ENCODE measurements at regions not wholly inside any gene's neighbourhood (a gene's known extent, or its start where the extent isn't known, plus 50 kb on each side); places are given as distances from the start of the nearest gene placed in this dataset.

DNA sequence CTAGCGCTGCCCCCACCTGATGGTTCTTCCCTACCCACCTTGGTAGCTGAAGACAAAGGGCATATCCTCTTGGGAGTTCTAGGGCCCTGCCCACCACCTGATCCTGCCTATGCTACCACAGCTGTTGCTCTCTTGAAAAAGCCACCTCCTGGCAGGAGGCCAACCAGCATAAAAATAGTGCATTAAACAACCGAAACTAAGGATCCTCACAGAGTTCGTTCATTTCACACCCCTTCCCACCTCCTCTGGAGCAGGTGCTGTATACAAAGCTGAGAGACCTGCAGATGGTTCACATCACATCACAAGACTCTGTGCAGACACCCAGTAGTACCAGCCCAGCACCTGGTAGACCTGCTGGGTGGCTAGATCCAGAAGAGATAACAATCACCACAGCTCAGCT, 1348.0 kb upstream of the TMEFF2 start:
- DNase-seq (ENCODE audit: low read depth in 4 of 4, low spot score in 1 of 4) = no peak

DNA sequence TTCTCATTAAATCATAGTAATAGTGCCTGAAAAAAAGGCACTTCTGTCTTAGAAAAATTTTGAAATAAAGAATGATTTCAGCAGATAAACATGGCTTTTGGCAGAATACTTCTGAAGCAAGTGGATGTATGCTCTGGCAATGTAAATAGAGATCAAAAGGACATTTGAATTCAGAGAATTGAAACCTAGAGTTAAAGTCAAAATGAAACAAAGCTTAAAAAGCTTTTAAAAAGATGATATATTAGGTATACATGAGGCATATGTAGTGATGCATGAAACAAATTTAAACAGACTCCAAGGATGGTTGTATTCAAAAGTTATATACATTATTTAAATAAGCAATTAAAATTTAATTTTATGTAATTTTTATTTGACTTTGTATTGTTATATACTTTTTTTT, 1344.5 kb upstream of the TMEFF2 start:
- DNase-seq (ENCODE audit: low read depth in 4 of 4, low spot score in 1 of 4) = no peak

DNA sequence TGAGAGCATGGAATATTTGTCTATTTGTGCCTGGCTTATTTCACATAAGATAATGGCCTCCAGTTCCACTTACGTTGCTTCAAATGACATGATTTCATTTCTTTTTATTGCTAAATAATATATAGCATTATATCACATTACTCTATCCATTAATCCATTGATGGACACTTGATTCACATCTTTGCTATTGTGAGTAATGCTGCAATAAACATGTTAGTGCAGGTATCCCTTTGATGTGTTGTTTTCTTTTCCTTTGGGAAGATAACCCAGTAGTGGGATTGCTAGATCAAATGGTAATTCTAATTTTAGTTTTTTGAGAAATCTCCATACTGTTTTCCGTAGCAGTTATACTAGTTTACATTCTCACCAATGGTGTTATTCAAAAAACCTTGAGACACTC, 1343.3 kb upstream of the TMEFF2 start:
- no peak for DNase-seq (ENCODE audit: low read depth in 4 of 4, low spot score in 1 of 4)

DNA sequence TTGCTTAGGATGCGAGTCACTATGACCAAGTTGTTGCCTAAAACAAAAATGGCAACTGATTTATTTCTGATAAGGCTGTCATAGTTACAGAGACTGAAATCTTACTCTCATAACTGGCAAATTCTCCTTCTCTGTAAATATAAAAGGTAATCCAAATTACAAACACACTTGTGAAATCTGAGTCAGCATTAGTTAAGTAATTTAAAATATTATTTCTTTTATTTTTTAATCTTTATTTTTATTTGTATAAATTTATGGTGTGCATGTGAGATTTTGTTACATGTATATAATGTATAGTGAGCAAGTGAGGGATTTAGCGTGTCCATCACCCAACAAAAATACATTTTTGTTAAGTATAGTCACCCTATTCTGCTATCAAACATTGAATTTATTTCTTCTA, 1342.8 kb upstream of the TMEFF2 start:
- DNase-seq (ENCODE audit: low read depth in 4 of 4, low spot score in 1 of 4) = no peak

DNA sequence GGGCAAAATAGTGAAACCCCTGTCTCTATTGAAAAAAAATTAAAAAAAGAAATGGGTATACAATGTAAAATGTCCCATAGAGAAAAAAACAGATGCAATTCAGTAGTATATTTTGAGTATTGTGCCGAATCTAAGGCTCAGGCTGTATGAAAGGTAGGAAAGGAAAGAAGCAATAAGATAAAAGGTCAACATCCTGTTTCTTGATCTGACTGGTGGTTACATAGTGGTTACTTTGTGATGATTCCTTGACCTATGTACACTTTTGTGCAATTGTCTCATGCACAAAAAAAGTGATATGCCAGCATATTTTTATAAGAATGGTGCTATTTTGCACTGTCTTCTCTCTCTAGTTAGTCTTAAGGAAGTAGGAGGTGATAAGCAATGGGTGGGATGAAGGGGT, 1333.7 kb upstream of the TMEFF2 start:
- DNase-seq (ENCODE audit: low read depth in 4 of 4, low spot score in 1 of 4) = no peak

DNA sequence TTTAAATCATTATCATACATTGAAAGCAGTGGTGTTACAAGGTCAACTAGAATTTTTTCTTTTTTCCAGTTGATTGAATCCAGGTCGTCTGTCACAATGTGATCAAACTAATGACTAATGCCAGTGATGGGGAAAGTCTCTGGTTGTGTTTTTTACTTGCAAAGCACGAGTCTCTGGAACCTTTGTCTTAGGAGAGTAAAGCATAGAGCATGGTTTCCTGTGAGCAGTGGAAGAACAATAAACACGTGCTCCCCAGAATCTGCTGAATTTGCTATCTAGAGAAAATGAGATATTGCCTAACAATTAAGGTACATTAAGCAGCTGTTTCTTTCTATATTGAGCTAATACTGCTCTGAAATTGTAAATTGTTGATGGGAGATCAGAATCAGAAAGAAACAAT, 1332.4 kb upstream of the TMEFF2 start:
- DNase-seq (ENCODE audit: low read depth in 4 of 4, low spot score in 1 of 4) = no peak

DNA sequence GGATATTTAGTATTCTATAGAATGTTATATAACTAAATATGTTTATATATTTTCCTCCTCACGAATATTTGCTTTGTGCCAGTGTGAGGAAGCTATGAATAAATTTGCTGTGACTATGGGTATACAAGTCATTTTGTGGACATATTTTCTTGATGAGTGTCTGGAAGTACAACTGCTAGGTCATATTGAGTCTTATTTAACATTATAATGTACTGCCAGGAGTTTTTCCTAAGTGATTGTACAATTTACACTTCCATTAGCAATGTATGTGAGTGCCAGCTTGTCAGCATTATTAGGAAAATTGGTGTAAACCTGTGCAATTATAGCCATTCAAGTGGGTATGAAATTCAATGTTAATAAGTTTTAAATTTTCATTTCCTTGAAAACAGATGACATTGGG, 1328.9 kb upstream of the TMEFF2 start:
- no peak for DNase-seq (ENCODE audit: low read depth in 4 of 4, low spot score in 1 of 4)

DNA sequence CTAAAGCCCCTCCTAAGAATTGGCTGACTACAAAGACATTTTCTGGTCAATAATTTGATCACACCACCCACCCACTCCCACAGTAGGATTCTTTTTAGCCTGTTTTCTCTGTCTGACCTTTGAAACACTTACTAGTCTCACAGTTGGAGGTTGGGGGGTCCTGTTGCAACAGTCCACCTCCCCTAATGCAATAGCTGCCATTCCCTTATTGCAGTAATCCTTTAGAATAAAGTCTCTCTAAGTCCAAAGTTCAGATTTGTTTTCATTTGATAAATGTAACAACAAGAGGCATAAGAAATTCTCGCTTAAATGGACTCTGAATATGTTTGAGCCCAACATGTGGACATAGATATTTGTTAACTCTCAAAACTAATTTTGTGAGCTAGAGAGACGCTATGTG, 1326.8 kb upstream of the TMEFF2 start:
- DNase-seq (ENCODE audit: low read depth in 4 of 4, low spot score in 1 of 4) = no peak

DNA sequence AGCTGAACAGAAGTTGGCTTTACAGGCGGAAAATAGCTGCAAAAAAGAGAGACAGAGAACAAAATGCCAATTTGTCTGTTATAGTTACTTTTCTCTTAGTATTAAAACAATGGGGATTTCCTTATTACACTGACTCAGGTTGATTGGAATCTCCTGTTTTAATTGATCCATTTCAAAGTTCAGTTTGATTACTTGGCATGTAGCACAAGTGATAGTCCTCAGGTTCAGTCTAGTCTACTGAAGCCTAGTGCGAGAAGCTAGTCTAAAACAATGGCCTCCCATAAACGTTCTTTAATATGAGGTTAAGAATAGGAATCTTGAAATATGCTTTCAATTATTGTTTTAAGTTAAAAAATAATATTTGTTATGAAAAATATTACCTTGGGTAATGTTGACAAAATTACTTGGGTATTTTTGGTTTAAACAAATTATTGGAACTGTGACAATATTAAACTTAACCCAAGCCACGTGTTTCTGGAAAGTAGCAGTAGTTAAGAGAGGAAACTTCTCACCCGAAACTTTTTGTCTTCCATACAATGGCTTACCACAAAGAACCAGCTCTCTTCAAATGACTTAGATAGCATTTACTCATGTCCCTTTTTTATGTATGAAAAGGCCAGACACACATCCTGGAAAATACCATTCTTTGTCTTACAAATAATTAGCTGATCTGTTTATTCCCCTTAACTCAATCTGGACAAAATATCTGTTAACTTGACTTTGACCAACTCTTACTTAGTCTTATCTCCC, 1326.2 kb upstream of the TMEFF2 start:
- no peak for DNase-seq (ENCODE audit: low read depth in 4 of 4, low spot score in 1 of 4)

DNA sequence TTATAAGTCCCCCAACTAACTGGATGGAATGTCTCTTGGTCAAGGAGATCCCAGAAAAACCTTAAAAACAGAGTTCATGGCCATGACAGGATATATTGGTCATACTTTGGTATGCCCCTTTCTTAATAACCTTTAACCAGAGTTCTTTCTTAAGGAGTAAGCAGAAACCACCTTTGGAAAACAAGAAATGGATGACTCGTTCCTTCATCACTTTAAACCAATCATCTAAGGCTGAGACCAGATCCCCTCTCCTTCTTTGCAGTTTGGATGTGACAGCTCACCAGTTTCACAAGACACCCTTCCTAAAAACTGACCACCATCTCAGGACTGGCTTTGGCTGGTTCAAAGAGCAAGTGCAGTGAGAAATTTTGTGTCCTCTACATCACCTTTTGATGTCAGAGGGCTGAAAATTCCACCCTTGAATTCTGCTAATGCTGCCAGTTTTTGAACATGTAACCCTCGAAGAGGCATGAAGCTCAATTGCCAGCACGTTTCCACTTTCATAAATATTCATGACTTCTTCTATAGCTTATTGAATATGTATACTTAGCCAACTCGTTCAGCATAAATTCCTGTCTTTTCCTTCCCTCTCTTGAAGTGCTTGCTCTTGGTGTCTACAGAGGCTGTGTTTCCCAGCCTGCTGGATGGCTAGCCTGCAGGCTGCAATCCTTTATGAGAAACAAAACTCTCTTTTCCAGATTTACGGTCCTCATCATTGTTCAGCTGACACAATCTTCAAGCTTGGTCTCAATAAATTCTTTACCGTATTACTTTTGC, 1323.5 kb upstream of the TMEFF2 start:
- no peak for DNase-seq (ENCODE audit: low read depth in 4 of 4, low spot score in 1 of 4)

DNA sequence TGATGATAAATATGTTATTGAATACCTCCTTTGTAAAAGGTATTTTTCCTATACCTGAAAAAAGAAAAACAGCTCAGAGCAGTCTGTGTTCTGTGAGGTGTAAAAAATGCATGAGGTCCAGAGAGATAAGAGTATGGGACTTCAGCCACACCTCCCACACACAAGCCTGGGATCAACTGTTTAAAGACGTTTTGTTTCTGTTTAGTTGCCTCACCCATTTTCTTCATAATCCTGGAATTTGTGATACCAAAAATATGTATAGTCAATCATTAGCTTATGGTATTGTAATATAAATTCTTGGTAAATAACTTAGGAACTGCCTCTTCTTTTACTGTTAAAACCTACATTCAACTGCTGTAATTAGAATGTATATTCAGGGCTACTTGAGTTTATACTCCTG, 1322.9 kb upstream of the TMEFF2 start:
- no peak for DNase-seq (ENCODE audit: low read depth in 4 of 4, low spot score in 1 of 4)

DNA sequence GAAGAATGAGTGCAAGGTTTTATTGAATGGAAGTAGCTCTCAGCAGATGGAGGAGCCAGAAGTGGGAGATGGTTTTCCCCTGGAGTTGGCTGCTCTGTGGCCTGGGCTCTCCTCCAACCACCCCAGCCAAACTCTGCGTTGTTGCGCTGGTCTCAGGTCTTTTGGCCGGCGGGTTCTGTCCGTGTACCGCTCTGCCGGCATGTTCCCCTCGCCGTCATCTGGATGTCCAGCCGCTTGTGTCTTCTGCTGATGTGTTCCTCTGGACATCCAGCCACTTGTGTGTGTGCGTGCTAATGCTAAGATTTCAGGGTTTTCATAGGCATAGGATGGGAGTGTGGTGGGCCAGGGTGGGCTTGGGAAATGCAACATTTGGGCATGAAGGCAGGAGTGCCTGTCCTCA, 1311.3 kb upstream of the TMEFF2 start:
- no peak for DNase-seq (ENCODE audit: low read depth in 4 of 4, low spot score in 1 of 4)

DNA sequence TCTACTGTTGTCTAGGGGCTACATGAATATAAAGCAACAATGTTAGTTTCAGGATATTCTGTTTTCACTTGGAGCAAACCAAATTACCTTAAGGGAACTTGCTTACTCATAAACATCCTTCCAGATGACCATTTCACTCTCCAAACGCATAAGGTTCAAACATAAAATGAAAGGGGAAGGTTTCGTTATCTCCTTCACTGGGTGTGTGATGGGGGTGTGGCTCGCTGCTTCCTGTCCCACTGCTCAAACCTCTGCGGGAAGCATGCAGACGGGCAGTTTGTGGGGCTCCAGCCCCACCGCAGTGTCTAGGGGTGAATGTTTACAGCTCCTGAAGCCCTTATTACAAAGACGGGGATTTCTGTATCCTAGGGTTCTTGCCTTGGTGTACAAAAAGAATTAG, 1310.9 kb upstream of the TMEFF2 start:
- DNase-seq (ENCODE audit: low read depth in 4 of 4, low spot score in 1 of 4) = no peak

DNA sequence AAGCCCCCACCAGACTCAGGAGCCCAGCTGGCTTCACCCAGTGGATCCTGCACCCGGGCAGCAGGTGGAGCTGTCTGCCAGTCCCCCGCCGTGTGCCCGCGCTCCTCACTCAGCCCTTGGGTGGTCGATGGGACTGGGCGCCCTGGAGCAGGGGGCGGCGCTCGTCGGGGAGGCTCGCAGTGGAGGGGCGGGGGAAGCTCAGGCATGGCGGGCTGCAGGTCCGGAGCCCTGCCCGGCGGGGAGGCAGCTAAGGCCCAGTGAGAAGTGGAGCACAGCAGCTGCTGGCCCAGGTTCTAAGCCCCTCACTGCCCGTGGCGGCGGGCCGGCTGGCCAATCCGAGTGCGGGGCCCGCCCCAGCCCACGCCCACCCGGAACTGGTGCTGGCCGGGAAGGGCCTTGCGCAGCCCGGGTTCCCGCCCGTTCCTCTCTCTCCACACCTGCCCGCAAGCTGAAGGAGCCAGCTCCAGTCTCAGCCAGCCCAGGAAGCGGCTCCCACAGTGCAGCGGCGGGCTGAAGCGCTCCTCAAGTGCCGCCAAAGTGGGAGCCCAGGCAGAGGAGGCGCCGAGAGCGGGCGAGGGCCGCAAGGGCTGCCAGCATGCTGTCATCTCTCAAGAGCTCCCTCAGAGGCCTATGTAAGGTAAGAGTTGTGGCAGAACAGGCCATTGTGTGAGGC, 1307.8 kb upstream of the TMEFF2 start:
- DNase-seq (ENCODE audit: low read depth in 4 of 4, low spot score in 1 of 4) = no peak

DNA sequence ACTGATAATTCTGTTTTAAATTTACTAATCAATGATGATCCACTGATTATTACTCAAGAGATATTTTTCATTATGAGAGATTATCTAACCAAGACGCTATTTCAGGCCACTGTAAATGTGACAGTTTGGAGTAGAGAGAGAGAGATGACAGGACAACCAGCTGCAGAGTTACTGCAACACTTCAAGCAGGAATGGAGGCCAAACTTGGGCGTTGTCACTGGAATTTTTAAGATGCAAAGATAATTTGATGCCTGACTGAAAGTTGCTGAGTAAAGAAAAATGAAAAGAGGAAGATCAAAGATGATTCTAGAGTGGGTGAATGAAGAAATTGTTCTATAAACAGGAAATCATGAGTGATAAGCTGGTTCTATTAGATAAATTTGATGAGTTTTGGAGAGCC, 1302.1 kb upstream of the TMEFF2 start:
- DNase-seq (ENCODE audit: low read depth in 4 of 4, low spot score in 1 of 4) = no peak

DNA sequence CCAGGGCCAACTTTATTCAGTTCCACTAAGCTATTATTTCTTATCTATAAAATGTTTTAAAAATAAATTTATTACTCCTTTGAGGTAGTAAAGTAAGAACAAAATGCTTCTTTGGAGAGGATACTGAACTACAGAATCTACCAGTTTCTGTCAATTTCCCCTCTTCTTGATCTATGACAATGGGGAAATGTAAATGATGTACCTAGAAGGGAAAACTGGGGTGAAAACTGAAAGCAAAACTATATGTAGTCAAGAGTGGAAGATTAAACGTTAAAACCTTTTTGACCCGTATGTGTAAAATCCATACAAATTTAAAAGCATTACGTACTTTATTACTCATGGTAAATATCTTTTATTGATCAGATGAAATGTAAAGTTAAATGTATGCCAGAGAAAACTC, 1287.8 kb upstream of the TMEFF2 start:
- no peak for DNase-seq (ENCODE audit: low read depth in 4 of 4, low spot score in 1 of 4)

DNA sequence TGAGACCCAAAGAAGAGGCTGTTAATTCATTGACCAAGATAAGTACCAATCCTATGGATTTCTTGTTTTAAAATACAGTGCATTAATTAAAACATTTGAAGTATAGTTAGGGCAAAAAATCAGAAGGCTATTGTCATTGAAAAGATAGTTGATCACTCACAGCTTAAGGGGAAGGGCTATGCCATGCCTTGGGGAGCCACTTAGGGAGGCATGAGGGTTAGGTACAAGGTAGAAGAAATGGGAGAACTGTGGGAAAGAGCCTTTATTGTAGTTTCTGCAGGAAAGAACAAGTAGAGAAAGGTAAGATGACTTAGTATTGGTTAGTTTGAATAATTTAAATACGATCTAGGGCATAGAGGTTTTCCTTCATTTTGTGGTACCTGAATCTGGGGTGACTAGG, 1285.5 kb upstream of the TMEFF2 start:
- no peak for DNase-seq (ENCODE audit: low read depth in 4 of 4, low spot score in 1 of 4)

DNA sequence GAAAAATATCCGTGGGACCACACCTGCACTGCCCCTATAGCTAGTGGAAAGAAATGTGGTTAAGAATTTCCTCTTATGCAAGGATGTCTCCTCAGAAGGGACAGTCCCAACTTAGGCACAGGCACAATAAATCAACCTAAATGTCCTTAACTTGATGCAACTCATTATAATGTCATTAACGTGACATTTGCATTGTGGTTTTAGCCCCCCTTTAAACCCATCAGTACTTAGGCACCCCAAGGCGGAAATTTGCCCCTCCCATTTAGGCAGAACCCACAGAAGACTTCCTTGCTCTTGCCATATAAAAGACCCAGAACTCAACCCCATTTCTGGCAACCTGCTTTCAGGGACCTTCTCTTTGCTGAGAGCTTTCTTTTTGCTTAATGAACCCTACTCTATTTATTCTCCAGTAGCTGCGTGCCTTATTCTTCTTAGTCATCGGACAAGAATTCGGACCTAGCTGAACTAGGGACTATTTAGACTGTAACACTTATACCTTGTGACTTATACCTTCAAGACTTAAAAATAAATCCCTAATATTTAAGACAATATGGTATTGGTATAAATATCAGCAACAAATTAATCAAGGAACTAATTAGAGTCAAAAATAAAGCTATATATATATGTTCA, 1281.6 kb upstream of the TMEFF2 start:
- DNase-seq (ENCODE audit: low read depth in 4 of 4, low spot score in 1 of 4) = no peak

DNA sequence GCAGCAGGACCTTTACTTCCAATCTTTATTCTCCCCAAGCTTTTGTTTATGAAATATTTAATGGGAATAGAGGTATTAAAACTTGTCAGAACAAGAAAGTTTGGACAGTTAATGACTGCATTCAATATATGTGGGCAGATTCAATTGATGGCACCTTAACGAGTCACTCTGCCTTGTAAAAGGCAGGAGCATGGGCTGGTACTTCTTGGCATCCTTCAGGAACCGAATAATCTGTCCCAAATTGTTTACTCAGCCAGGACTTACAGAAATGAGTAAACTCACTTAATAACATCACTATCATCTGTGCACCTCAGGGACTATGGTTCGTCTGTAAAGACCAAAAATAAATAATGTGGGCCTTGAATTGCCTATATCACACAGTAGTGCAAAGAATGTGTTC, 1280.3 kb upstream of the TMEFF2 start:
- DNase-seq (ENCODE audit: low read depth in 4 of 4, low spot score in 1 of 4) = no peak

DNA sequence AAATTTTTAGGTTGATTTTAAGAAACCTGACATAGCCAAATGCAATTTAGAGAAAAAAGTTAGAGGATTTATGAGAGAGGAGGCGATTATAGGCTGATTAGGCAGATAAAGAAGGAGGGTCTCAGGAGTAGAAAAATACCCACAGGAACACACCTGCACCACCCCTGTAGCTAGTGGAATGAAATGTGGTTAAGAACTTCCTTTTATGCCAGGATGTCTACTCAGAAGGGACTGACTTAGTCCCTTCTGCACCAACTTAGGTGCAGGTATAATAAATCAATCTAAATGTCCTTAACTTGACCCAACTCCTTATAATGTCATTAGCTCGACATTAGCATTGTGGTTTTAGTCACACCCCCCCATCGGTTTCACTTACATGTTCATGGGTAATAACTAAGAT, 1274.5 kb upstream of the TMEFF2 start:
- DNase-seq (ENCODE audit: low read depth in 4 of 4, low spot score in 1 of 4) = no peak

DNA sequence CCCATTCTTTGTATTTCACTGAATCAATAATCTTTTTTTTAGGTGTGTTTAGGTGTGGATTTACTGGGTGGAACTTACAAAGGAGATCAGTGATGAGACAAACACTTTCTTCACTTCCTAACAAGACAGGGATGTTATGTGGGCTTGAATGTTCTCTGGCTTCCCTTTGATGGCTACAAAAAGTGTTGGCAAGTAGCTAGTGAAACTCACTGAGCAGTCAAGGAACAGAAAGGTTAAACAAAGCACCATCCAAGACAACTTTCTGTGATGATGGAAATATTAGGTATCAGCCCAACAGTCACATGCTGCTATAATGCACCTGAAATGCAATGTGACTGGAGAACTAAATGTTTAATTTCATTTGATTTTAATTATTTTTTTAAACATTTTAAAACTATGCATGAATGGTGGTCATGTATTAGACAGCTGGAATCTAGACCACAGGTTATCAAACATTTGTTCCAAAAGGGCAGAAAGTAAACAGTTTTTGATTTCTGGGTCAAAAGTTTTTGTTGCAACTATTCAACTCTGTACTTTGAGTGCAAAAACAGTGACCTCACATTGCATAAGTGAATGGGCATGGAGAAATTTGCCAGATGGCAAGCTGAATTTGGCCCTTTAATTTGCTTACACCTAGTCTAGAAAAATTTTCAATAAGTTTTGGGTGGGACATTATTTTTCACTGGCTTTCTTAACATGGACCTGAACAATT, 1272.7 kb upstream of the TMEFF2 start:
- DNase-seq (ENCODE audit: low read depth in 4 of 4, low spot score in 1 of 4) = no peak
